Panc1 (cell line): ENCODE measurements at regions not wholly inside any gene's neighbourhood (a gene's known extent, or its start where the extent isn't known, plus 50 kb on each side); places are given as distances from the start of the nearest gene placed in this dataset.

Experiments
- ATAC-seq: fragments of 200-7000 bp; cut with Tn5 transposase; 2 replicates; pipeline ENCODE4 v1.9.1; 2020; ENCODE audit warnings: mild to moderate bottlenecking, moderate library complexity
- BruUV-seq: library from RNA; stranded (reverse); fragments of 400-500 nt; replicated peaks from 2 replicates; lab custom pipeline; 2021; lab: Mats Ljungman, UMichigan
- CTCF ChIA-PET: fragments of 300-600 bp; sonication (Branson Sonifier 250); formaldehyde crosslinking; loops from one replicate; lab custom pipeline; 2022; ENCODE audit warnings: antibody characterized with exemption; lab: Charles Lee
- POLR2A ChIA-PET: fragments of 300-600 bp; sonication (Branson Sonifier 250); formaldehyde crosslinking; loops from one replicate; lab custom pipeline; 2022; ENCODE audit warnings: antibody characterized with exemption; lab: Charles Lee
- DNase-seq: peaks from one replicate; pipeline ENCODE4 v3.0.0-alpha.2; 2010; ENCODE audit warnings: low read depth, low spot score
- H3K27ac ChIP-seq: 2 replicates; pipeline ENCODE4 v1.5.1; 2011; ENCODE audit warnings: mild to moderate bottlenecking, low read length, inconsistent platforms
- H3K27me3 ChIP-seq: fragments of 200-500 bp; sonication (Bioruptor generic); 2 replicates; pipeline ENCODE4 v1.6.0; 2014; ENCODE audit warnings: low read length, inconsistent platforms; ENCODE audit not compliant: control insufficient read depth, insufficient read depth
- H3K36me3 ChIP-seq: fragments of 200-500 bp; sonication (Bioruptor generic); 2 replicates; pipeline ENCODE4 v1.5.1; 2014; ENCODE audit warnings: inconsistent platforms, mild to moderate bottlenecking, low read length, moderate library complexity; ENCODE audit not compliant: control insufficient read depth, insufficient read depth
- H3K4me1 ChIP-seq: 2 replicates; pipeline ENCODE4 v1.5.1; 2011; ENCODE audit warnings: inconsistent platforms, mild to moderate bottlenecking, low read length, moderate library complexity; ENCODE audit not compliant: control insufficient read depth, insufficient read depth
- H3K4me3 ChIP-seq, 2 experiments: 2 replicates each; pipeline ENCODE4 v1.5.1; 2011 to 2012; ENCODE audit warnings: low read depth in 2 of 2, low read length in 2 of 2, mild to moderate bottlenecking in 2 of 2, inconsistent platforms in 1 of 2, moderate library complexity in 1 of 2
- H3K9me3 ChIP-seq: fragments of 200-500 bp; sonication (Bioruptor generic); 2 replicates; pipeline ENCODE4 v1.5.1; 2014; ENCODE audit warnings: low read depth, mild to moderate bottlenecking, inconsistent platforms, low read length, moderate library complexity; ENCODE audit not compliant: control insufficient read depth, insufficient read depth
- CTCF ChIP-seq: fragments of 450-650 bp; IDR thresholded peaks from 2 replicates; pipeline ENCODE4 v1.5.1; 2017; ENCODE audit warnings: mild to moderate bottlenecking
- POLR2AphosphoS5 ChIP-seq: IDR thresholded peaks from 2 replicates; pipeline ENCODE4 v1.6.1; 2012; ENCODE audit warnings: mild to moderate bottlenecking, low read depth, low read length, moderate library complexity
- REST ChIP-seq, 2 experiments: IDR thresholded peaks; 2 replicates each; pipeline ENCODE4 v1.6.1; 2011 to 2012; ENCODE audit warnings: low read depth in 2 of 2, control low read depth in 1 of 2, low read length in 1 of 2, mild to moderate bottlenecking in 1 of 2, moderate library complexity in 1 of 2; ENCODE audit not compliant: insufficient read depth in 1 of 2
- SIN3A ChIP-seq: IDR thresholded peaks from 2 replicates; pipeline ENCODE4 v1.6.1; 2012; ENCODE audit warnings: low read depth, mild to moderate bottlenecking, low read length, moderate library complexity, borderline replicate concordance; ENCODE audit not compliant: insufficient read depth
- TCF7L2 ChIP-seq: IDR thresholded peaks from 2 replicates; pipeline ENCODE4 v1.6.1; 2011; ENCODE audit warnings: mild to moderate bottlenecking, low read depth, low read length, inconsistent platforms
- in situ Hi-C: cut with HindIII; loops from 2 replicates; pipeline ENCODE4 v1.10.0; 2016; ENCODE audit warnings: low sequenced_read_pairs, low pct_unique_long_range_greater_than_20kb
- intact Hi-C: fragments of 100-400 bp; cut with micrococcal nuclease; formaldehyde crosslinking; loops from one replicate; pipeline ENCODE4 v1.10.0; 2022; ENCODE audit not compliant: unreplicated experiment

- Histone ChIP-seq H3K4me3 (no peak overlapping the region), H3K4me1 (no peaks in the 10 kb centered on the region), H3K9me3 (no peaks in the 10 kb centered on the region), H3K27me3 (no peaks in the 10 kb centered on the region), H3K27ac (no peak overlapping the region), H3K36me3 (no peaks in the 10 kb centered on the region)
- DNase-seq (no peak), ATAC-seq (no peak)
- ChIA-PET CTCF (no interaction called here), POLR2A (no interaction called here)
- in situ Hi-C loops (no loop called here), intact Hi-C loops (no loop called here)
- TF ChIP-seq POLR2AphosphoS5 (no peak), SIN3A (no peak), TCF7L2 (no peak), CTCF (no peak), REST (IDR thresholded peaks at IDR 0.05; ENCODE audit: insufficient read depth in 1 of 2, low read depth in 2 of 2, low read length in 1 of 2) (no peak)
- BruUV-seq, result no TSS peak
Observed at GRCh38 chr2:18961991-18962421, 372.6 kb upstream of the NT5C1B start.

- Histone ChIP-seq H3K4me3 (no peak overlapping the region), H3K27me3 (no peaks in the 10 kb centered on the region), H3K4me1 (no peaks in the 10 kb centered on the region), H3K9me3 (no peaks in the 10 kb centered on the region), H3K27ac (no peak overlapping the region), H3K36me3 (no peaks in the 10 kb centered on the region)
- ChIA-PET POLR2A (no interaction called here), CTCF (interaction anchor here (0.7 kb wide), 1 partner anchor 105 kb away, joined by 3 read pairs; no protein-coding TSS in a partner anchor)
- in situ Hi-C loops (no loop called here), intact Hi-C loops (no loop called here)
- ATAC-seq, result no peak
- DNase-seq, result no peak
- BruUV-seq, result no TSS peak
- no peak for TF ChIP-seq SIN3A
- TF ChIP-seq TCF7L2, result no peak
- no peak for TF ChIP-seq REST (IDR thresholded peaks at IDR 0.05; ENCODE audit: insufficient read depth in 1 of 2, low read depth in 2 of 2, low read length in 1 of 2)
- no peak for TF ChIP-seq POLR2AphosphoS5
- TF ChIP-seq CTCF, result no peak
Observed at GRCh38 chr2:18959952-18960717, 370.8 kb upstream of the NT5C1B start.
